Fibroblast of upper back skin (primary cell): ENCODE measurements at regions not wholly inside any gene's neighbourhood (a gene's known extent, or its start where the extent isn't known, plus 50 kb on each side); places are given as distances from the start of the nearest gene placed in this dataset.
"Not testable (repeated sequence)": the region's sequence is repeated elsewhere in the genome, so short reads cannot be mapped to it uniquely, and the experiment has no call there.

Experiments
- DNase-seq: peaks from one replicate; pipeline ENCODE4 v3.0.0-alpha.2; 2013

DNA sequence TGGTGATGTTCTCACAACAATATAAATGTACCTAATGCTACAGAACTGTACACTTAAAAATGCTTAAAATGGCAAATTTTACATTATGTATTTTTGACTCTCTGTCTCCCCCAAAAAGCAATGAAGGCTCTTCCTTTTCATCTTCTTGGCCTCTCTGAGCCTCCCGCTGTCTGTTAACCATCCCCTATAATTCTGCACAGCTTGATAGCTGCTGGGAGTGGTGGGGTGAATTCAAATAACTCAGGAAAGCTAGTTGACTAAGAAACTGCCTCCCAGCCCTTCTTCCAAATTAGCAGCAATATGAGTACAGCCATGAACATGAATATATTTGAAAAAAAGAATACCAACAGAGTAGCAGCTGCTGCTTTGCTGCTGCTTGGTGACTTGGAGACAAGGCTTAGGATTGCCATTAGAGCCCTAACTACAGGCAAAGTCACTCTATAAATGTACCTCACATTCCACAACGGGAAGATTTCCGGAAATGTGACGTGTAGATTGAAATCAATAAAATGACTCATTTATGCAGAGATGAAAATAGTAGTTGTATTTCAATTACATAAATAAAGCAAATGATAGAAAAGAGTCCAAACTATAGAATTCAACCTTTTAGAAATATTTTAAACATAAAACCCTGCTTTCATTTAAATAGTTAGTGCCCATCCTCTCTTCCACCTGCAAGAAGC is 200.1 kb upstream of the HEY2 start:
- DNase-seq, result no peak

GRCh38 chr6:125550892-125551291 is 198.5 kb upstream of the HEY2 start:
- no peak for DNase-seq

GRCh38 chr6:125552819-125553218 is 196.6 kb upstream of the HEY2 start:
- DNase-seq, result no peak

DNA sequence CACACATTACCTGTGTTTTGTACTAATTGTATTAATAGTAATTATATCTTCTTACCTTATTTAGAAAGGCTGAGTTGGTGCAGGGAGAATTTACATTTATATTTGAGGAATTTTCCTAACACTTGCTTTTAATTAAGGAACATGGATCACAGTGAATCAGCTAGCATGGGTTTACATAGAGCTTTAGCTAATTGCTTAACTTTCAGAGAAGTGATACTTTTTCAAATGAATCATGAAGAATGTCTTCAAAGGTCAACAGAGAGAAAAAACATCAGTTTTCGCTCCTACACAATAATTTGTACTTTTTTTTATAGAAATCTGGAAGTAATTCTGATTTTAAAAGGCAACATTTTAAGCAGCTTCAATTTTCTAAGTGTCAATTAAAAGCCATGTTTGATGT is 195.0 kb upstream of the HEY2 start:
- DNase-seq, result peak; percentile 3

GRCh38 chr6:125558241-125558843 is 191.1 kb upstream of the HEY2 start:
- DNase-seq, result no peak

GRCh38 chr6:125558907-125559306 is 190.5 kb upstream of the HEY2 start:
- DNase-seq, result no peak

DNA sequence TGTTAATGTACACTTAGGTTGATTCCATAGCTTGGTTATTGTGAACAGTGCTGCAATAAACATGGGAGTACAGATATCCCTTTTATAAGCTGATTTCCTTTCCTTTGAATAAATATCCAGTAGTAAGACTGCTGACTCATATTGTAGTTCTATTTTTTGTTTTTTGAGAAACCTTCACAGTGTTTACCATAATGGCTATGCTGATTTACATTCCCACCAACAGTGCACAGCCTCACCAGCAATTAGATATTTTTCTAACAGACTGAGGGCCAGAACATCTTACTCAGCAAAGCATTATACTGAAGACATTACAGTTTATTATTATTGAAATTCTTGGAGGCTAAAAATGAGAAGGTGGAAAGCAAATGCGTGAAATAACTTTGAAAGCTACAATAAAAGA is 187.3 kb upstream of the HEY2 start:
- DNase-seq, result no peak

GRCh38 chr6:125564941-125565340 is 184.5 kb upstream of the HEY2 start:
- DNase-seq, result no peak

DNA sequence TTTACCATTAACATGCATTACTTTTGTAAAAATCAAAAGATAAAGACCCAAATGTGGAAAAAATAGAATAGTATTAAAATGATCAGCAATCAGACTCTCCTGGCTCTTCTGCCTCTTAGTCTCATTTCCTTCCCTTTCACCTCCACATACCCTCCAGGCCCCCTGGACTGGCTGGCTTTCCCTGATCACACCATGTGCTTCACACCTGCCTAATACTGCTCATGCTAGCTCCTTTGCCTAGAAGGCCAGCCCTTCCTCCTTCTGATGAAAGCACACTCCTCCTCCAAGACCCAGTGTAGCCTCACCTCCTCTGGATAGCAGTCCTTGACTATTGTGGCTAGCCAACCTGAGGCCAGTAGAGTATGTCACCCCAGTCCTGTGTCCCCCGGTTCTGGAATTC is 182.0 kb upstream of the HEY2 start:
- no peak for DNase-seq

DNA sequence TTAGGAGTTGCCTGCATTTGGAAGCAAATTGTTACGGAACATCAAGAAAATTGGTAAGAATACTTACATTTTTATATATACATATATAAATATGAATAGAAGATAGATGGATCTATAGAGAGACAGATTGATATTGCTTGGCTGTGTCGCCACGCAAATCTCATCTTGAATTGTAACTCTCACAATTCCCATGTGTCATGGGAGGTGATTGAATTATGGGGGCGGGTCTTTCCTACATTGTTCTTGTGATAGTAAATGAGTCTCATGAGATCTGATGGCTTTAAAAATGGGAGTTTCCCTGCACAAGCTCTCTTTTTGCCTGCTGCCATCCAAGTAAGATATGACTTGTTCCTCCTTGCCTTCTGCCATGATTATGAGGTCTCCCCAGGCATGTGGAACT is 180.8 kb upstream of the HEY2 start:
- DNase-seq, result no peak

- DNase-seq, result no peak
Measured at GRCh38 chr6:125570526-125570925, 178.9 kb upstream of the HEY2 start.

GRCh38 chr6:125571207-125571755 is 178.2 kb upstream of the HEY2 start:
- DNase-seq, result peak; percentile 1

DNA sequence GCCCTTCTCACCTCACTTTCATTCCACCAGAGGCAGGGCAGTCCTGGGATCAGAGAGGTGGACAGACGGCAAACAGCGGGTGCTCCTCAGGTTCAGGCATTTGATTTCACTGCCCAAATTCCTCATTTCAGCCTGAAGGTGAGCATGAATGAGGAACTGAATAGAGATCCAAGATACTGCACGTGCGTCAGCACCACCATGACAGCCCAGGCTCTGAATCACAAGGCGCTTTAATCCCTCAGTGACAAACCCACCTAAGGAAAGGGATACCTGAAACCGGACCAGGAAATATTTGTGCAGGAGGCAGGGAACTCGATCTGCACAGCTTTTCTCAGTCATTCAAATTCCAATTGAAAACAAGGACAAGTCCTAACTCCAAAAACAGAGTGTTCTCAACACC is 174.8 kb upstream of the HEY2 start:
- DNase-seq, result no peak

GRCh38 chr6:125577124-125577662 is 172.2 kb upstream of the HEY2 start:
- no peak for DNase-seq

- peak; percentile 13 for DNase-seq
Measured at GRCh38 chr6:125584468-125584939, 164.9 kb upstream of the HEY2 start.

- no peak for DNase-seq
Measured at GRCh38 chr6:125585470-125585869, 164.0 kb upstream of the HEY2 start.

GRCh38 chr6:125586074-125586473 is 163.4 kb upstream of the HEY2 start:
- peak; percentile 10 for DNase-seq

DNA sequence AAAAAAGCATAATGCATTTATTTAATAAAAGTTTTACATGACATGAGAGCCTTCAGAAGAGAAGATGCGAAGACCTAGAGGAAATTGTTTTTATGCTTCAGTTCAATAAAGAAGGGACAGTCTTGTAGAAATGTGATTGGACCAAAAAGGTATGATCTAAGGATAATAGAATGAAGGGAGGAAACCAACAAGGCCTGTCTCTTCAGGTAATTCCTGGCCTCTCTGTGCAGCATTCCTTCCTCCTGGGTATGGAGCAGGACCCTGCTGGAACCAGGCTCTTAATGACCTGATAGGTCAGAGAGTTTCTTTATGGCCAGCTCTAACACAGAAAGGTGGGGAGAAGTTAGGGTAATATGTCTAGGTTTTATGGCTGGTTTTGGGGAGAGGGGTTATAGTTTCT is 162.8 kb upstream of the HEY2 start:
- no peak for DNase-seq

GRCh38 chr6:125587666-125588632 is 161.5 kb upstream of the HEY2 start:
- DNase-seq, result peak; percentile 48

DNA sequence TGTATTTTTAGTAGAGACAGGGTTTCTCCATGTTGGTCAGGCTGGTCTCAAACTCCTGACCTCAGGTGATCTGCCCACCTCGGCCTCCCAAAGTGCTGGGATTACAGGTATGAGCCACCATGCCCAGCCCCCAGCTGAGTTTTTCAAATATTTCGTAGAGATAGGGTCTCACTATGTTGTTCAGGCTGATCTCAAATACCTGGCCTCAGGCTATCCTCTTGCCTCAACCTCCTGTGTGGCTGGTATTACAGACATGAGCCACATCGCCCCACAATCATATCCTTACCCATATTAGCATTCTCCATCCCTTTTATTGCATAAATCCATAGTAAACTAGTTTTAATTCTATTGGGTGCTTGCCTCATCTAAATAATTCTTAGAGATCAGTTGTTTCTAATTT is 157.6 kb upstream of the HEY2 start:
- DNase-seq, result not testable (repeated sequence)

DNA sequence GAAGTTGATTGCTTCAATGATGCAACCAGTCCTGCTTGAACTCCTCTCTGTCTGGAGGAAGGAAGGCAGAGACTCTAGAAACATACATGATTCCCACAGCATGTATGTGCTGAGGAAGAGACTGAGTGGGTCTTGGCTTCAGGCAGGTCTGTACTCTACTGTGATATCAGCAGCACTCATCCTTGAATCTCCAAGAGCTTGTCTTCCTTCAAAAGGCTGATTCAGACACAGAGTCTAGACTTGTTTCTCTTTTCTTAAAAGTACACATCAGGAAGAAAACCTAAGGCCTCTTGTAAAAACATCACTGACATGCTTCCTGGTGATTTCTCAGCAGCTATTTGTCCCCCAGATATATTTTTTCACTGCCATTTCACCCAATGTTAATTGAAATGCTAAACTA is 155.7 kb upstream of the HEY2 start:
- no peak for DNase-seq

DNA sequence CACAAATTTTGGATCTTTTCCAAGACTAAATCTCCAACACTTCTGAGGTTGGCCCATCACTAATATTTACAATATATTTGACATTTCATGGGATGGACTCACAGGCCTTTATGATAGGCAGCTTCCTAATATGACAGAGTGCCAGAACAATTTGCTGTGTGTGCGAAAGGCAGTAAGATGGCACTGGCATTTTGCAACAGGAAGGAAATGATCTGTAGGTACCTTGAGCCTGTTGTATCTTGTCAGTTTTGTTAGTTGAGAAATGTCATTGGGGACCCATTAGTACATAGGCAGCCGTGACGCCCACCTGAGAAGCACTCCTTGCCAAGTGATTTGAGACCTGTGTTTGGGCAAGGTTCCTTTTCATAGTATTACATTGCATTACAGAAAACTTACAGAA is 153.4 kb upstream of the HEY2 start:
- DNase-seq, result no peak
